Occipital lobe (tissue), 1 donor: ENCODE measurements at regions not wholly inside any gene's neighbourhood (a gene's known extent, or its start where the extent isn't known, plus 50 kb on each side); places are given as distances from the start of the nearest gene placed in this dataset.

Experiments
- DNase-seq: peaks from one replicate; lab custom pipeline; 2025; lab: John Stamatoyannopoulos, UW

GRCh38 chr3:110741891-110742290 lies 329.7 kb upstream of the NECTIN3 start:
- no peak for DNase-seq

- no peak for DNase-seq
Measured at GRCh38 chr3:110743202-110743601, 328.4 kb upstream of the NECTIN3 start.

- no peak for DNase-seq
Measured at GRCh38 chr3:110743984-110744383, 327.6 kb upstream of the NECTIN3 start.

- DNase-seq = no peak
Measured at GRCh38 chr3:110744723-110745122, 326.9 kb upstream of the NECTIN3 start.

GRCh38 chr3:110749006-110749405 lies 322.6 kb upstream of the NECTIN3 start:
- DNase-seq = no peak

- no peak for DNase-seq
Measured at GRCh38 chr3:110750201-110750600, 321.4 kb upstream of the NECTIN3 start.

- no peak for DNase-seq
Measured at GRCh38 chr3:110752307-110752706, 319.3 kb upstream of the NECTIN3 start.

- no peak for DNase-seq
Measured at GRCh38 chr3:110753516-110753915, 318.1 kb upstream of the NECTIN3 start.

- DNase-seq = no peak
Measured at GRCh38 chr3:110754212-110754916, 317.3 kb upstream of the NECTIN3 start.

GRCh38 chr3:110755345-110755744 lies 316.3 kb upstream of the NECTIN3 start:
- DNase-seq = no peak

GRCh38 chr3:110756705-110757104 lies 314.9 kb upstream of the NECTIN3 start:
- DNase-seq = no peak

- DNase-seq = no peak
Measured at GRCh38 chr3:110758208-110758607, 313.4 kb upstream of the NECTIN3 start.

- no peak for DNase-seq
Measured at GRCh38 chr3:110767156-110767555, 304.5 kb upstream of the NECTIN3 start.

GRCh38 chr3:110767838-110768237 lies 303.8 kb upstream of the NECTIN3 start:
- DNase-seq = no peak

- DNase-seq = no peak
Measured at GRCh38 chr3:110773413-110773954, 298.1 kb upstream of the NECTIN3 start.

GRCh38 chr3:110774496-110775265 lies 296.9 kb upstream of the NECTIN3 start:
- no peak for DNase-seq

GRCh38 chr3:110779581-110779980 lies 292.0 kb upstream of the NECTIN3 start:
- DNase-seq = no peak

- DNase-seq = no peak
Measured at GRCh38 chr3:110783541-110783940, 288.1 kb upstream of the NECTIN3 start.

- DNase-seq = no peak
Measured at GRCh38 chr3:110788794-110789193, 282.8 kb upstream of the NECTIN3 start.

GRCh38 chr3:110789315-110789714 lies 282.3 kb upstream of the NECTIN3 start:
- DNase-seq = no peak

GRCh38 chr3:110790631-110791030 lies 281.0 kb upstream of the NECTIN3 start:
- no peak for DNase-seq

- DNase-seq = no peak
Measured at GRCh38 chr3:110791995-110792686, 279.5 kb upstream of the NECTIN3 start.
